ENCODE measurements at regions not wholly inside any gene's neighbourhood (a gene's known extent, or its start where the extent isn't known, plus 50 kb on each side); places are given as distances from the start of the nearest gene placed in this dataset.

DNA sequence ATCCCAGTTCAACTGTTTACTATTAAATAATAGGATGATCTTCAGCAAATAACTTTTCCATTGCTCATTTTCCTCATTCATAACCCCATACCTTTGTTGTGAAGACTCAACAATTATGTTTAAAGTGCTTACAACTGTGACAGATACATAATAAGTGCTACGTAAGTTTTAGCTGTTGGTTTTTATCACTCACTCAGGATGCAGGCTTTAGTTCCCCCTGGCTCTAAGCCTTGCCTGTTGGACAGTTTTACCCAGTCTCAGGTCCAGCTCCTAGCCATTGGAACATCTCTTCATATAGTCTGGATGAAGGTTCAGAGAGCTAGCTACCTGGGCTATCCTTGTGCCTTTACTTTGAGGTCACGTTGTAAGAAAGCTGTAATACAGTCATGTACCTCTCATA is 353.2 kb downstream of the CRPPA start:
- TF ChIP-seq, protein P1, sequence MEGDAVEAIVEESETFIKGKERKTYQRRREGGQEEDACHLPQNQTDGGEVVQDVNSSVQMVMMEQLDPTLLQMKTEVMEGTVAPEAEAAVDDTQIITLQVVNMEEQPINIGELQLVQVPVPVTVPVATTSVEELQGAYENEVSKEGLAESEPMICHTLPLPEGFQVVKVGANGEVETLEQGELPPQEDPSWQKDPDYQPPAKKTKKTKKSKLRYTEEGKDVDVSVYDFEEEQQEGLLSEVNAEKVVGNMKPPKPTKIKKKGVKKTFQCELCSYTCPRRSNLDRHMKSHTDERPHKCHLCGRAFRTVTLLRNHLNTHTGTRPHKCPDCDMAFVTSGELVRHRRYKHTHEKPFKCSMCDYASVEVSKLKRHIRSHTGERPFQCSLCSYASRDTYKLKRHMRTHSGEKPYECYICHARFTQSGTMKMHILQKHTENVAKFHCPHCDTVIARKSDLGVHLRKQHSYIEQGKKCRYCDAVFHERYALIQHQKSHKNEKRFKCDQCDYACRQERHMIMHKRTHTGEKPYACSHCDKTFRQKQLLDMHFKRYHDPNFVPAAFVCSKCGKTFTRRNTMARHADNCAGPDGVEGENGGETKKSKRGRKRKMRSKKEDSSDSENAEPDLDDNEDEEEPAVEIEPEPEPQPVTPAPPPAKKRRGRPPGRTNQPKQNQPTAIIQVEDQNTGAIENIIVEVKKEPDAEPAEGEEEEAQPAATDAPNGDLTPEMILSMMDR (IDR thresholded peaks at IDR 0.05; ENCODE audit: low read depth, low read length, missing control alignments), result no peak
- DNase-seq (ENCODE audit: extremely low read depth, low read depth), result no peak

DNA sequence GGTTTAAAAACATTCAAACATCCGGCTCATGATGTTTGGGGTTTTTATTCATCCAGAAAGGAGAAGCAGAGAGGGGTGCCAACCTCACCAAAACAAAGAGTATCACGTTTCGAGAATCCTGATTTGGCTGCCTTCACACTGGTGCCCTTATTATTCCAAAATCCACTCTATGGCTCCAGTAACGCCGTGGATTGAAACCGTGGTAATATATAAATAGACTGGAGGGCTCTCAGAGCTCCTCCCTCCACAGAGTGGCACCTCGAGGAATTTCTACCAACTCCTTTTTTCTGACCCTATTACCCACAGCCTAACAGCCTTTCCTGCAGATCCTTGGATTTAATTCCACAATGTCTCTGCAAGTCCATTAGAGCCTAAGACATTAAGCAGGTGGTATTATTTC is 353.6 kb downstream of the CRPPA start:
- no peak for DNase-seq (ENCODE audit: extremely low read depth, low read depth)
- no peak overlapping the region for H3K4me3 ChIP-seq (replicated peaks; ENCODE audit: low read depth, low read length)

More for the DNA sequence above, 353.2 kb downstream of the CRPPA start:
- no peak overlapping the region for H3K4me3 ChIP-seq (replicated peaks; ENCODE audit: low read depth, low read length)

DNA sequence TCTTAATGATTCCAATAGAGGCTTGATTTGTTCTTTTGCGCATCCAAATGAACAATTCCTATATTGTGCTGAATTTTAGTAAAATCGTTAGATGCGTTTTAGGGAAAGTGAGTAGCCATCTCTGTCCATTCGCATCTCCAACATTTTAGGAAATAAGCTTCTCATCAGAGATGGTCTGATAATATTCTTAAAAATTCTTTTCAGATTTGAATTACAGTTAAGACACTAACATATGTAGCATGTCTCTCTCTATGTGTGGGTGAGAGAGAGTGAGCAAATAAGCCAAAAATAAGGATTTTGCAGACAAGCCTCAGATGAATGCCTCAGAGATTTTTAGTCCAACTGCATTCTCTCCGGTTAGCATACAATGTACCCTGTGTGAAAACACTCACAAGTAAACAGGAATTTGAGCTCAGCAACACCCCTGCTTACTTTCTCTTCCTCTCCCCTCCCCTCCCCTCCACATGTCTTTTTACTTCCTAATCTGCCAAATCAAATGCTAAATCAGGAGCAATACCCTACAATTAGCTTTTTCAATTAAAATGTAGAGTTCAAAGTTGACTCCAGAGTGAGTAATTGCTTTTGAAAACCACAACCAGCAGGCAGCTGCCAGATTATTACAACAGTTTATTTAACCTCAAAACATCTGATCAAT is 354.4 kb downstream of the CRPPA start:
- TF ChIP-seq, protein P1 (IDR thresholded peaks at IDR 0.05; ENCODE audit: low read depth, low read length, missing control alignments), result no peak
- H3K4me3 ChIP-seq (replicated peaks; ENCODE audit: low read depth, low read length), result no peak overlapping the region
- DNase-seq (ENCODE audit: extremely low read depth, low read depth), result no peak

More for the DNA sequence above, 353.6 kb downstream of the CRPPA start:
- TF ChIP-seq, protein P1 (IDR thresholded peaks at IDR 0.05; ENCODE audit: low read depth, low read length, missing control alignments), result no peak

DNA sequence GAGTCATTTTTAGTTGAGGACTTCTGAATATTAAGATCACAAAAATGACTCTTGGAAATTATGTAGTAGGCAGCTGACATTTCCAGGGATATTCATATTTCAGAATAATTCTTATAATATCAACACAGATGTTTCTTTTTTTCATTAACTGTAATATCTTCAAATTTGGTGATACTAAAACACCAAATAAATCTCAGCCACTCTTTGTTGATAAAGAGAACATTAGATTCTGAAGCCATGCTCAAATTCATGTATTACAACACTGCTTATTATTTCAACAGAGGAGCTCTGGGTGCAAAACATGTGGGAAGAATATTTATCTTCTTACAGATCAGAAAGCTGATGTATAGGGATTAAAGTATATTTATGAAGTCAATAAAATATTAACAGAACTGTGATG is 355.4 kb downstream of the CRPPA start:
- TF ChIP-seq, protein P1 (IDR thresholded peaks at IDR 0.05; ENCODE audit: low read depth, low read length, missing control alignments), result no peak
- DNase-seq (ENCODE audit: extremely low read depth, low read depth), result no peak

DNA sequence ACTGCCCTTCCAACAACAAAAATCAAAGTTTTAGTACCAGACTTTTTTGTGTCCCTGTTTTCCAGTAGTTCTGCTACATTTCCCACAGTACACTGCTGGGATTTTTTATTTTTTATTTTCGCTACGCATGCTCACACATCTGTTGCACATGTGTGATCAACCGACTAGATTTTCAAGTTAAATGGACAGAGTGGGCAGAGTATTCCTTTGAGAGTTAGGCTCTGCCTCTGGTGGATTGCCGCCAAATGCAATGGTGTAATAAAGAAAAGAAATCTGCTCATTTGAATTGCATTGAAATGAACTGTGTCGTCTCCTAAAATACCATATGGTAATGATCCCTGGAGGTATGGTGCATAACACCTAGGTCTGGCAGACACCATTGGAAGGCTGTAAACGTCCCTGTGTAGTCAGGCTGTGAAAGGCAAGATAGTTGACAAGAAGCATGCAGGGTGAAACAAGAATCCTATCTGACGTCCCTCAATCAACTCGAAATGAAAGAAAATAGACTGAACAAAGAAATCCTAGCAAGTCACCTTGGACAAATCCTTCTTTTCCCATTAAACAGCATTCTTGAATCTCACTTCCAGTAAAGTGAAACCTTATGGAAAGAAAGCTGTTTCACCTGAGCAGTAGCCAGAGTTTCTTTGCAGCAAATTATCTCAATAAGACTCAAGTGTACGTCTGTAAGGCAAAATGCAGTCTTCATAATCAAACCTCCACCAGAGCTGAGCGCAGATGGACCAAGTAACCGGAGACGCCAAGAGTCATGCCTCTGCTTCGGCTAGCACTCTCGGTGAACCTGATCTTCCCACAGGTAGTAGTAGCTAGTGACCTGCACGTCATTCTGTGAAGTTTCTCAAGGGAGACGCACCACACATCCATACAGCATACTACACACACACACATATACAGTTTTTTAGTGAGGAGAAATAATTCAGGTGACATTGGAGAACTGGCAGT is 357.3 kb downstream of the CRPPA start:
- DNase-seq (ENCODE audit: extremely low read depth, low read depth), result peak; percentile 87
- TF ChIP-seq, protein P1 (IDR thresholded peaks at IDR 0.05; ENCODE audit: low read depth, low read length, missing control alignments), result no peak
- peak overlapping the region; percentile 8; the same call in 1 of the 2 replicates for H3K4me3 ChIP-seq (replicated peaks; ENCODE audit: low read depth, low read length)

More for the DNA sequence above, 355.4 kb downstream of the CRPPA start:
- H3K4me3 ChIP-seq (replicated peaks; ENCODE audit: low read depth, low read length), result no peak overlapping the region

DNA sequence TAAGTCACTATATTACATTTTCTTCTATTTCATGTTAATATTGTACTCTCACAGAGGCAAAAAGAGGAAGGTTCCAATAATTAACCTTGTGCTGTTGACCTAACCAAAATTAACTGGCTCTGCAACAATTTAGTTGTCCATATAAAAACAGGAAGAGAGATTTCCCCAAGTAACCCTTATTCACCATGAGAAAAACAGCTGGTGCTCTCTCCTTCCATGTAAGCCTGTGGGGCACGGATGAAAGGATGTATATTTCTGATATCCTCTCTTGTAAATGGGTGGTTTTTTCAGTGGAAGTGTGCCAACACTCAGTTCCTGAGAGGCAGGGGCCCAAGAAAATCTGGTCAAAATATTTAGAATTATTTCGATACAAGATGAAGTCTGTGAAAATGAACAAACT is 358.1 kb downstream of the CRPPA start:
- H3K4me3 ChIP-seq (replicated peaks; ENCODE audit: low read depth, low read length), result peak overlapping the region; percentile 8
- TF ChIP-seq, protein P1 (IDR thresholded peaks at IDR 0.05; ENCODE audit: low read depth, low read length, missing control alignments), result no peak
- peak; percentile 38 for DNase-seq (ENCODE audit: extremely low read depth, low read depth)

All from HFF-Myc (cell line).